ENCODE measurements at regions not wholly inside any gene's neighbourhood (a gene's known extent, or its start where the extent isn't known, plus 50 kb on each side); places are given as distances from the start of the nearest gene placed in this dataset.

DNA sequence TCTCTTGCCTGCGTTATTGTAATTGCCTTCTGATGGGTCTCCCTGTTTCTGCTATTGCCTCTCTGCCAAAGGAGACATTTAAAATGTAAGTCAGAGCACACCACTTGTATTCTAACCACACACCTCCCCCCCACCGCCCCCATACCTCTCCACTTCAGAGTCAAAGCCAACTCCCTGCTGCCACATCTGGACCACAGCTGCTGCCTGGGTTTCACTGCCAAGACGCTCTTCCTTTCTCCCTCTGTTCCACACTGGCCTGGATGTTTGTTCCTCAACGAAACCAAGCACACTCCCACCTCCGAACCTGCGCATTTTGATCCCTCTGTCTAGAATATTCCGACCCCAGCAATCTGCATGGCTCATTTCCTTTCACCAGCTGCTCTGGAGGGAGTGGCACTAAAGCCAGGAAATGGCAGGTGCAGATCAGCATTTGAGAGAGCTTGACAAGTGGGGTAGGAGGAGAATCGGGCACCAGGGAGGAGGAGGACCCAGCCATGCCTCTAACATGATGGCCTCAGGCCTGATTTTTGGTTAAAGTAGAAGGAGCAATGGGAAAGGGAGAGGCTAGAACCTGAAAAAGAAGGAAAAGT, 92.4 kb upstream of the HS3ST2 start:
- no peaks in the 10 kb centered on the region for H3K79me2 ChIP-seq (replicated peaks; ENCODE audit: insufficient read depth)
- Mint-ChIP-seq H3K9me3 (no peaks in the 10 kb centered on the region), H3K36me3 (ENCODE audit: low read depth) (no peaks in the 10 kb centered on the region; the same call in 2 of the 3 replicates), H3K4me1 (peaks cover 5% of the 10 kb centered on the region), H3K27ac (no peak overlapping the region), H3K4me3 (no peak overlapping the region), H3K27me3 (ENCODE audit: insufficient read depth, low read depth, poor library complexity) (peaks cover 5% of the 10 kb centered on the region)
- H3K27ac ChIP-seq (ENCODE audit: low read depth) = no peak overlapping the region
- no peak overlapping the region for H3K4me3 ChIP-seq
- ATAC-seq (no peak), DNase-seq (ENCODE audit: low spot score) (no peak)
- no peak for TF ChIP-seq ZNF331 (CRISPR knock-in tag; IDR thresholded peaks at IDR 0.05; ENCODE audit: low read depth)
- no peak for TF ChIP-seq JUNB (IDR thresholded peaks at IDR 0.05; ENCODE audit: unreplicated experiment)
- TF ChIP-seq, protein P1, sequence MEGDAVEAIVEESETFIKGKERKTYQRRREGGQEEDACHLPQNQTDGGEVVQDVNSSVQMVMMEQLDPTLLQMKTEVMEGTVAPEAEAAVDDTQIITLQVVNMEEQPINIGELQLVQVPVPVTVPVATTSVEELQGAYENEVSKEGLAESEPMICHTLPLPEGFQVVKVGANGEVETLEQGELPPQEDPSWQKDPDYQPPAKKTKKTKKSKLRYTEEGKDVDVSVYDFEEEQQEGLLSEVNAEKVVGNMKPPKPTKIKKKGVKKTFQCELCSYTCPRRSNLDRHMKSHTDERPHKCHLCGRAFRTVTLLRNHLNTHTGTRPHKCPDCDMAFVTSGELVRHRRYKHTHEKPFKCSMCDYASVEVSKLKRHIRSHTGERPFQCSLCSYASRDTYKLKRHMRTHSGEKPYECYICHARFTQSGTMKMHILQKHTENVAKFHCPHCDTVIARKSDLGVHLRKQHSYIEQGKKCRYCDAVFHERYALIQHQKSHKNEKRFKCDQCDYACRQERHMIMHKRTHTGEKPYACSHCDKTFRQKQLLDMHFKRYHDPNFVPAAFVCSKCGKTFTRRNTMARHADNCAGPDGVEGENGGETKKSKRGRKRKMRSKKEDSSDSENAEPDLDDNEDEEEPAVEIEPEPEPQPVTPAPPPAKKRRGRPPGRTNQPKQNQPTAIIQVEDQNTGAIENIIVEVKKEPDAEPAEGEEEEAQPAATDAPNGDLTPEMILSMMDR (conservative IDR thresholded peaks at IDR 0.05; ENCODE audit: low read depth in 2 of 2) = no peak
- no peak for TF ChIP-seq STAT1 (IDR thresholded peaks at IDR 0.05; ENCODE audit: unreplicated experiment)
- TF ChIP-seq, protein P2, sequence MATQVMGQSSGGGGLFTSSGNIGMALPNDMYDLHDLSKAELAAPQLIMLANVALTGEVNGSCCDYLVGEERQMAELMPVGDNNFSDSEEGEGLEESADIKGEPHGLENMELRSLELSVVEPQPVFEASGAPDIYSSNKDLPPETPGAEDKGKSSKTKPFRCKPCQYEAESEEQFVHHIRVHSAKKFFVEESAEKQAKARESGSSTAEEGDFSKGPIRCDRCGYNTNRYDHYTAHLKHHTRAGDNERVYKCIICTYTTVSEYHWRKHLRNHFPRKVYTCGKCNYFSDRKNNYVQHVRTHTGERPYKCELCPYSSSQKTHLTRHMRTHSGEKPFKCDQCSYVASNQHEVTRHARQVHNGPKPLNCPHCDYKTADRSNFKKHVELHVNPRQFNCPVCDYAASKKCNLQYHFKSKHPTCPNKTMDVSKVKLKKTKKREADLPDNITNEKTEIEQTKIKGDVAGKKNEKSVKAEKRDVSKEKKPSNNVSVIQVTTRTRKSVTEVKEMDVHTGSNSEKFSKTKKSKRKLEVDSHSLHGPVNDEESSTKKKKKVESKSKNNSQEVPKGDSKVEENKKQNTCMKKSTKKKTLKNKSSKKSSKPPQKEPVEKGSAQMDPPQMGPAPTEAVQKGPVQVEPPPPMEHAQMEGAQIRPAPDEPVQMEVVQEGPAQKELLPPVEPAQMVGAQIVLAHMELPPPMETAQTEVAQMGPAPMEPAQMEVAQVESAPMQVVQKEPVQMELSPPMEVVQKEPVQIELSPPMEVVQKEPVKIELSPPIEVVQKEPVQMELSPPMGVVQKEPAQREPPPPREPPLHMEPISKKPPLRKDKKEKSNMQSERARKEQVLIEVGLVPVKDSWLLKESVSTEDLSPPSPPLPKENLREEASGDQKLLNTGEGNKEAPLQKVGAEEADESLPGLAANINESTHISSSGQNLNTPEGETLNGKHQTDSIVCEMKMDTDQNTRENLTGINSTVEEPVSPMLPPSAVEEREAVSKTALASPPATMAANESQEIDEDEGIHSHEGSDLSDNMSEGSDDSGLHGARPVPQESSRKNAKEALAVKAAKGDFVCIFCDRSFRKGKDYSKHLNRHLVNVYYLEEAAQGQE (IDR thresholded peaks at IDR 0.05; ENCODE audit: unreplicated experiment) = no peak
- no peak for TF ChIP-seq POLR2AphosphoS5 (IDR thresholded peaks at IDR 0.05; ENCODE audit: low read depth)
- no peak for TF ChIP-seq NANOG (IDR thresholded peaks at IDR 0.05; ENCODE audit: borderline replicate concordance)
- TF ChIP-seq, protein P3, sequence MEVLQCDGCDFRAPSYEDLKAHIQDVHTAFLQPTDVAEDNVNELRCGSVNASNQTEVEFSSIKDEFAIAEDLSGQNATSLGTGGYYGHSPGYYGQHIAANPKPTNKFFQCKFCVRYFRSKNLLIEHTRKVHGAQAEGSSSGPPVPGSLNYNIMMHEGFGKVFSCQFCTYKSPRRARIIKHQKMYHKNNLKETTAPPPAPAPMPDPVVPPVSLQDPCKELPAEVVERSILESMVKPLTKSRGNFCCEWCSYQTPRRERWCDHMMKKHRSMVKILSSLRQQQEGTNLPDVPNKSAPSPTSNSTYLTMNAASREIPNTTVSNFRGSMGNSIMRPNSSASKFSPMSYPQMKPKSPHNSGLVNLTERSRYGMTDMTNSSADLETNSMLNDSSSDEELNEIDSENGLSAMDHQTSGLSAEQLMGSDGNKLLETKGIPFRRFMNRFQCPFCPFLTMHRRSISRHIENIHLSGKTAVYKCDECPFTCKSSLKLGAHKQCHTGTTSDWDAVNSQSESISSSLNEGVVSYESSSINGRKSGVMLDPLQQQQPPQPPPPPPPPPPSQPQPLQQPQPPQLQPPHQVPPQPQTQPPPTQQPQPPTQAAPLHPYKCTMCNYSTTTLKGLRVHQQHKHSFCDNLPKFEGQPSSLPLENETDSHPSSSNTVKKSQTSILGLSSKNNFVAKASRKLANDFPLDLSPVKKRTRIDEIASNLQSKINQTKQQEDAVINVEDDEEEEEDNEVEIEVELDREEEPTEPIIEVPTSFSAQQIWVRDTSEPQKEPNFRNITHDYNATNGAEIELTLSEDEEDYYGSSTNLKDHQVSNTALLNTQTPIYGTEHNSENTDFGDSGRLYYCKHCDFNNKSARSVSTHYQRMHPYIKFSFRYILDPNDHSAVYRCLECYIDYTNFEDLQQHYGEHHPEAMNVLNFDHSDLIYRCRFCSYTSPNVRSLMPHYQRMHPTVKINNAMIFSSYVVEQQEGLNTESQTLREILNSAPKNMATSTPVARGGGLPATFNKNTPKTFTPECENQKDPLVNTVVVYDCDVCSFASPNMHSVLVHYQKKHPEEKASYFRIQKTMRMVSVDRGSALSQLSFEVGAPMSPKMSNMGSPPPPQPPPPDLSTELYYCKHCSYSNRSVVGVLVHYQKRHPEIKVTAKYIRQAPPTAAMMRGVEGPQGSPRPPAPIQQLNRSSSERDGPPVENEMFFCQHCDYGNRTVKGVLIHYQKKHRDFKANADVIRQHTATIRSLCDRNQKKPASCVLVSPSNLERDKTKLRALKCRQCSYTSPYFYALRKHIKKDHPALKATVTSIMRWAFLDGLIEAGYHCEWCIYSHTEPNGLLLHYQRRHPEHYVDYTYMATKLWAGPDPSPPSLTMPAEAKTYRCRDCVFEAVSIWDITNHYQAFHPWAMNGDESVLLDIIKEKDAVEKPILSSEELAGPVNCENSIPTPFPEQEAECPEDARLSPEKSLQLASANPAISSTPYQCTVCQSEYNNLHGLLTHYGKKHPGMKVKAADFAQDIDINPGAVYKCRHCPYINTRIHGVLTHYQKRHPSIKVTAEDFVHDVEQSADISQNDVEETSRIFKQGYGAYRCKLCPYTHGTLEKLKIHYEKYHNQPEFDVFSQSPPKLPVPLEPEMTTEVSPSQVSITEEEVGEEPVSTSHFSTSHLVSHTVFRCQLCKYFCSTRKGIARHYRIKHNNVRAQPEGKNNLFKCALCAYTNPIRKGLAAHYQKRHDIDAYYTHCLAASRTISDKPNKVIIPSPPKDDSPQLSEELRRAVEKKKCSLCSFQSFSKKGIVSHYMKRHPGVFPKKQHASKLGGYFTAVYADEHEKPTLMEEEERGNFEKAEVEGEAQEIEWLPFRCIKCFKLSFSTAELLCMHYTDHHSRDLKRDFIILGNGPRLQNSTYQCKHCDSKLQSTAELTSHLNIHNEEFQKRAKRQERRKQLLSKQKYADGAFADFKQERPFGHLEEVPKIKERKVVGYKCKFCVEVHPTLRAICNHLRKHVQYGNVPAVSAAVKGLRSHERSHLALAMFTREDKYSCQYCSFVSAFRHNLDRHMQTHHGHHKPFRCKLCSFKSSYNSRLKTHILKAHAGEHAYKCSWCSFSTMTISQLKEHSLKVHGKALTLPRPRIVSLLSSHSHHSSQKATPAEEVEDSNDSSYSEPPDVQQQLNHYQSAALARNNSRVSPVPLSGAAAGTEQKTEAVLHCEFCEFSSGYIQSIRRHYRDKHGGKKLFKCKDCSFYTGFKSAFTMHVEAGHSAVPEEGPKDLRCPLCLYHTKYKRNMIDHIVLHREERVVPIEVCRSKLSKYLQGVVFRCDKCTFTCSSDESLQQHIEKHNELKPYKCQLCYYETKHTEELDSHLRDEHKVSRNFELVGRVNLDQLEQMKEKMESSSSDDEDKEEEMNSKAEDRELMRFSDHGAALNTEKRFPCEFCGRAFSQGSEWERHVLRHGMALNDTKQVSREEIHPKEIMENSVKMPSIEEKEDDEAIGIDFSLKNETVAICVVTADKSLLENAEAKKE (CRISPR knock-in tag; IDR thresholded peaks at IDR 0.05) = no peak
- TF ChIP-seq EZH2 (IDR thresholded peaks at IDR 0.05; ENCODE audit: low read depth, unreplicated experiment) = no peak
- no peak for TF ChIP-seq ZNF114 (CRISPR knock-in tag; IDR thresholded peaks at IDR 0.05)
- TF ChIP-seq CREB1 (CRISPR knock-in tag; IDR thresholded peaks at IDR 0.05; ENCODE audit: low read depth) = no peak
- TF ChIP-seq, protein P4, sequence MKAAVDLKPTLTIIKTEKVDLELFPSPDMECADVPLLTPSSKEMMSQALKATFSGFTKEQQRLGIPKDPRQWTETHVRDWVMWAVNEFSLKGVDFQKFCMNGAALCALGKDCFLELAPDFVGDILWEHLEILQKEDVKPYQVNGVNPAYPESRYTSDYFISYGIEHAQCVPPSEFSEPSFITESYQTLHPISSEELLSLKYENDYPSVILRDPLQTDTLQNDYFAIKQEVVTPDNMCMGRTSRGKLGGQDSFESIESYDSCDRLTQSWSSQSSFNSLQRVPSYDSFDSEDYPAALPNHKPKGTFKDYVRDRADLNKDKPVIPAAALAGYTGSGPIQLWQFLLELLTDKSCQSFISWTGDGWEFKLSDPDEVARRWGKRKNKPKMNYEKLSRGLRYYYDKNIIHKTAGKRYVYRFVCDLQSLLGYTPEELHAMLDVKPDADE (IDR thresholded peaks at IDR 0.05) = no peak
- TF ChIP-seq EZH2phosphoT487 (IDR thresholded peaks at IDR 0.05; ENCODE audit: unreplicated experiment) = no peak
- no peak overlapping the region for H3K4me2 ChIP-seq
- no peaks in the 10 kb centered on the region for H3F3A ChIP-seq (replicated peaks; ENCODE audit: low read depth)
- H3K9me2 ChIP-seq (ENCODE audit: insufficient read depth) = no peaks in the 10 kb centered on the region
- no peaks in the 10 kb centered on the region for H3K27me3 ChIP-seq (ENCODE audit: insufficient read depth)
- no peaks in the 10 kb centered on the region for H4K20me1 ChIP-seq (replicated peaks; ENCODE audit: insufficient read depth)
- no peaks in the 10 kb centered on the region for H3K4me1 ChIP-seq (ENCODE audit: insufficient read depth)
- H2AFZ ChIP-seq = peak overlapping the region; percentile 43; the same call in 1 of the 2 replicates
- no peaks in the 10 kb centered on the region for H3K36me3 ChIP-seq (ENCODE audit: insufficient read depth)
